Mucosa of descending colon (tissue), 3 donors: ENCODE measurements at regions not wholly inside any gene's neighbourhood (a gene's known extent, or its start where the extent isn't known, plus 50 kb on each side); places are given as distances from the start of the nearest gene placed in this dataset.
A peak's percentile ranks its signal among the peaks of the same experiment; 100 is the strongest.

Experiments
- ATAC-seq: fragments of 200-7000 bp; cut with Tn5 transposase; one replicate; pipeline ENCODE4 v1.9.1; 2020; ENCODE audit warnings: mild to moderate bottlenecking, moderate library complexity
- DNase-seq, 3 donors: peaks; one replicate each; pipeline ENCODE4 v3.0.0-alpha.2; 2020
- H3K36me3 ChIP-seq: fragments of 200-600 bp; one replicate; pipeline ENCODE4 v1.8.0; 2021; ENCODE audit warnings: low read depth, mild to moderate bottlenecking
- H3K4me1 ChIP-seq: fragments of 200-600 bp; one replicate; pipeline ENCODE4 v1.8.0; 2021; ENCODE audit warnings: low read depth, mild to moderate bottlenecking
- H3K4me3 ChIP-seq: fragments of 200-600 bp; one replicate; pipeline ENCODE4 v1.8.0; 2021; ENCODE audit warnings: mild to moderate bottlenecking
- H3K9me3 ChIP-seq: fragments of 200-600 bp; one replicate; pipeline ENCODE4 v1.8.0; 2021; ENCODE audit warnings: mild to moderate bottlenecking
- intact Hi-C, 2 donors: fragments of 100-400 bp; cut with DNase I in 1 of 2; cut with micrococcal nuclease in 1 of 2; formaldehyde crosslinking; loops; one replicate each; pipeline versions ENCODE4 v1.11.0 to v1.11.1; 2022; cut with DNase I, micrococcal nuclease
- TF ChIP-seq, protein P1 (sequence below): fragments of 200-600 bp; IDR thresholded peaks from one replicate; pipeline ENCODE4 v1.8.0; 2022; ENCODE audit warnings: antibody characterized with exemption, mild to moderate bottlenecking
- donor health status: DM: no; HTN: no; CAD: no; lungs with moderate emphysema.
- donor health status: DM: no; HTN: no; CAD: no.
- donor health status: DM: no; HTN: yes; CAD: no.

DNA sequence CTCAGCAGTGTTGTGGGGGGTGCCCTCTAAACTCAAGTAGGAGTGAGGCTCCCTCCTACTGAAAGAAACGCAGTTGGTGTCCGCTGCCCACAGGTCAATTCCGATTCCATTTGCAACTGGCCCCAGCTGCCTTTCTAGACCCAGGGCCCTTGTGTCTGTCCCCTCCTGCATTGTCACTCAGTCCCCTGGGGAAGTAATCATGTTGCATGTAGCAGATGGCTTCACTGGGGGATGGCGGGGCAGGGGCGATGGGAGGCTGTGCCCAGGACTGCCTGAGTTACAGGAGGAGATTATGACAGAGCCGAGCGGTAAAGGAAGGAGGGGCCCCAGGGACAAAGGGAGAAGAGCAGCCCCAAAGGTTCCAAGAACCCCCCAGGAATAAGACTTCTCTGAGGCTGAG lies 62.5 kb upstream of the SH3RF3 start:
- no peaks in the 10 kb centered on the region for H3K36me3 ChIP-seq
- H3K9me3 ChIP-seq = no peaks in the 10 kb centered on the region
- intact Hi-C loops = no loop called here
- ATAC-seq = no peak
- TF ChIP-seq, protein P1, sequence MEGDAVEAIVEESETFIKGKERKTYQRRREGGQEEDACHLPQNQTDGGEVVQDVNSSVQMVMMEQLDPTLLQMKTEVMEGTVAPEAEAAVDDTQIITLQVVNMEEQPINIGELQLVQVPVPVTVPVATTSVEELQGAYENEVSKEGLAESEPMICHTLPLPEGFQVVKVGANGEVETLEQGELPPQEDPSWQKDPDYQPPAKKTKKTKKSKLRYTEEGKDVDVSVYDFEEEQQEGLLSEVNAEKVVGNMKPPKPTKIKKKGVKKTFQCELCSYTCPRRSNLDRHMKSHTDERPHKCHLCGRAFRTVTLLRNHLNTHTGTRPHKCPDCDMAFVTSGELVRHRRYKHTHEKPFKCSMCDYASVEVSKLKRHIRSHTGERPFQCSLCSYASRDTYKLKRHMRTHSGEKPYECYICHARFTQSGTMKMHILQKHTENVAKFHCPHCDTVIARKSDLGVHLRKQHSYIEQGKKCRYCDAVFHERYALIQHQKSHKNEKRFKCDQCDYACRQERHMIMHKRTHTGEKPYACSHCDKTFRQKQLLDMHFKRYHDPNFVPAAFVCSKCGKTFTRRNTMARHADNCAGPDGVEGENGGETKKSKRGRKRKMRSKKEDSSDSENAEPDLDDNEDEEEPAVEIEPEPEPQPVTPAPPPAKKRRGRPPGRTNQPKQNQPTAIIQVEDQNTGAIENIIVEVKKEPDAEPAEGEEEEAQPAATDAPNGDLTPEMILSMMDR = no peak
- no peak overlapping the region for H3K4me3 ChIP-seq
- H3K4me1 ChIP-seq = peaks cover 10% of the 10 kb centered on the region
- DNase-seq = no peak

DNA sequence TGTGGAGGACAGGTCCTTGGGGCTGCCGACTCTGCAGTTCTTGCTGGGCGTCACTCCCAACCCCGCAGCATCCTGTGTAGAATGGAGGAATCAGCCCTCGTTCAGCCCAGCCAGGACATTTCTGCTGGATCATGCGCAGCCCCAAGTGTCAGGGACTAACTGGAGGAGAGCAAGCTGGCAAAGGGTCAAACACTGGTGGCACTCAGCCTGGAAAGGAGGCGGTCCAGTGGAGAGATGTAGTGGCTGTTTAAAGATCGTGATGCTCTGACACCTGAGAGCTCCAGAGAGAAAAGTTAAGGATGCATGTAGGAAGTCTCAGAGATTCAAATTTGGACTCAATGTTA lies 63.6 kb upstream of the SH3RF3 start:
- ATAC-seq = no peak
- TF ChIP-seq, protein P1 = no peak
- peaks cover 10% of the 10 kb centered on the region for H3K4me1 ChIP-seq
- no peak for DNase-seq
- H3K9me3 ChIP-seq = no peaks in the 10 kb centered on the region
- intact Hi-C loops = no loop called here
- H3K36me3 ChIP-seq = no peaks in the 10 kb centered on the region
- no peak overlapping the region for H3K4me3 ChIP-seq

DNA sequence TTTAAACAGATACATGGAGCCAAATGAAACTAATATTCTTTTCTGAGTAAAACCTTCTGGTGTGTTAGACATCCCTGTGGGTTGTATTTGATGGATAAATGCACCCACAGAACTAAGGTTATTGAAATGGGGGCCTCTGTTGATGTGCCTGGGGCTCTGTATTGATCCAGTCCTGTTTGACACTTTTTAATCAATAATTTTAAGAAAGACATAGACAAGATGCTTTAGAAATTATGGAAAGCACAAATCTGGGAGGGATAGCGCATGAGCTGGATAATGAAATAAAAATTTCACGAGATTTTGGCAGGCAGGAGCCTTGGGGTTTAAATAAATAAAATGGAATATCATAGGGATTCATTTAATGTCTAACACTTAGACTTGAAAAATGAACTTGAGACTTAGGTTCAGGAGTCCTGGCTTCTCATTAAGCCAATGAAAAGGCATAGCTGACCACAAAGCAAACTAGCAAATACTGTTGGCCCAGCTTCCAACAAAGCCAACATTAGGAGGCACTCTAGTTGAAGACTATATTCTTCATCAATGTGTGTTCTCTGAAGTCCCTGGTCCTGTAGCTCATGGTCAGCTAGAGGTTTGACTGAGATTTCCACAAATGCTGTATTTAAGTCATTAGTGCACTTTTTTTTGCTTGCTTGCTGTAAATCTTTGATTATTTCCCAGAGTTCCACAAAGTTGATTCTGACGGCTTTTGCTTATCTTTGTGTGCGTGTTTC lies 64.2 kb upstream of the SH3RF3 start:
- Histone ChIP-seq H3K36me3 (no peaks in the 10 kb centered on the region), H3K9me3 (no peaks in the 10 kb centered on the region), H3K4me1 (peaks cover 10% of the 10 kb centered on the region), H3K4me3 (no peak overlapping the region)
- ATAC-seq = no peak
- intact Hi-C loops = no loop called here
- TF ChIP-seq, protein P1 = no peak
- DNase-seq = no peak

DNA sequence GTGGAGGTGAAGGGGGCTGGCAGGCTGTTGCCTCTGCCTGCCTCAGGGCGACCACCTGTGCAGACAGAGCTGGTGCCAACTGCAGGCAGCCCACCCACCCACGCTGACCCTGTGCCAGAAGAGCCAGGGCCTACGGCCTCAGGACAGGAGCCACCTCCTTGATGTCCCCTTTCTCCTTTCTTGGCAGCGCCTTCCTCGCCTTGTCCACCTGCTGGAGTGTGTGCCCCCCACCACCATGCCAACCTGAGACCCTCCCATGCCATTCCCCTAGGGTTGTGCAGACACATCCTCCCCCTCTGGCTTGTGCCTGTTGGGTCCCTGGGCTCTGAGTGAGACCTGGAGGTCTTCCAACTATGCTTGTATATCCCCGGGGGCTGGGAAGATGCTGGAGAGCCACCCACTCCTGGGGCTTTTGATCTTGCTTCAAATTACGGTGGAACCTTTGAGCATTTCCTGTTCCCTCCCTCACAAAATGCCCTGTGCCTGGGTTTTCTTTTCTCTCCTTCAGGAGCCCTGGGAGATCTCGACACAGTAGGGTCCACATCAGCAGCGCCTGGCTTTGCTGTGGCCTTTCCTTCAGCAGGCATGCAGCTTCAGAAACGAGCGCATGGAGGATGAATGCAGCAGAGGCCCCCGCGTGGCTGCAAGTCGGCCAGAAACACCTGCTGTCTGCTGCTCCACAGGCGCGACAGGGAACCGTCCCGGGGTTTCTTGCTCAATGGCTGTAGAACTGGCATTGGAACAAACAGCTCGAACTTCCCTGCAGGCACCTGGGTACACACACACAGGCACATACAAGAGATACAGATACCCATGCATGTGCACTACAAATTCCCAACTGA lies 65.9 kb upstream of the SH3RF3 start:
- Histone ChIP-seq H3K4me3 (no peak overlapping the region), H3K9me3 (no peaks in the 10 kb centered on the region), H3K4me1 (peaks cover 10% of the 10 kb centered on the region), H3K36me3 (no peaks in the 10 kb centered on the region)
- ATAC-seq (peak; percentile 44), DNase-seq (peak in 1 of 3 donors; percentile 47)
- TF ChIP-seq, protein P1 = no peak
- intact Hi-C loops = no loop called here

DNA sequence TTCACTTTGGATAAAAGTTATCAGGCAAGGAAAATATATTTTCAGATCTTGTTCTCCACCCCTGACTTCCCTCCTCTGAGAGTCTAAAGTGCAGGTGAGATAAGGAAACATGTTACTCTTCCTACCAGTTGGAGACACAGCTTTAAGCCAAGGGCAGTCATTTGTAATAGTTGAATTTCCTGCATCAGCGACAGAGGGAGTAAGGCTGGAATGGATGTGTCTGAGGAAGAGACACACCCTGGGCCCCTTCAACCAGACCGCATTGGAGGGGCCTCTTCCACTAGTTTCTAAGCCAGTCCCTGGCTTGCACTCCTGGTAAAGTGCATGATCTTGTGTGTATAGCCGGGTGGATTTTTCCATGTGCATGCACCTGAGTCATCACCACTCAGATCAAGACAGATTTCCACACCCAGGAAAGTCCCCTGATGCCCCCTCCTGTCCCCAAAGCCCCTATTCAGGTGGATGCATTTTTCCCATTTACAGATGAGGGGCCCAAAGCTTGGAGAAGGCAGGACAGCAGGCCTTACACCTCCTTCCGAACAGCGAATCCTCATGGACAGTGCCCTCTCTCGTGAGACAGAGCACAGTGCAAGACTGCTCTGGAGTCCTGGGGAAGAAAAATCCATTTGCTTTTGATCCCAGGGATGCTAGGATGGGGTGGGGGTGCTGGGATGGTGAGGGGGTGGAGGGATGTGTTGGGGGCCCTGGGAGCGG lies 66.7 kb upstream of the SH3RF3 start:
- Histone ChIP-seq H3K4me1 (peaks cover 10% of the 10 kb centered on the region), H3K36me3 (no peaks in the 10 kb centered on the region), H3K4me3 (no peak overlapping the region), H3K9me3 (no peaks in the 10 kb centered on the region)
- ATAC-seq = peak; percentile 80
- intact Hi-C loops = no loop called here
- DNase-seq = no peak
- TF ChIP-seq, protein P1 = no peak
